ENCODE measurements at regions not wholly inside any gene's neighbourhood (a gene's known extent, or its start where the extent isn't known, plus 50 kb on each side); places are given as distances from the start of the nearest gene placed in this dataset.
"Not testable (repeated sequence)": the region's sequence is repeated elsewhere in the genome, so short reads cannot be mapped to it uniquely, and the experiment has no call there.

DNA sequence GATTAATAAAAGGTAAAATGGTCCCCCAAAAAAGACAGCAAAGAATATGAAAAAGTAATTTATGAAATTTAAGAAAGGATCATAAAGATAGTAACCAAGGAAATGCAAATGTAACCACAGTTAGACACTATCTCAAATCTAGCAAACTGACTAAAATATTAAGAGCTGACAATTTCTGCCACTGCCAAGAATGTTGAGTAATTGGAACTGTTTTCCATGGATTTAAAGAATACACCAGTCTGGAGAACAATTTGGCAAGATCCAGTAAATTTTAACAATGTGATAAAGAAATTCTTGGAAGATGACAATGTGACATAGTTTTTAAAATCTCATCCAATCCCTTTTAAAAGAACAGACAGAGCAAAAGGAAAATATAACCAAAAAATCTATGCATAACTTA, 798.0 kb upstream of the MGAT4C start:
- H3K27me3 ChIP-seq = no peaks in the 10 kb centered on the region
- H3K9me3 ChIP-seq = no peaks in the 10 kb centered on the region
- H3K36me3 ChIP-seq = no peaks in the 10 kb centered on the region
- no peak for DNase-seq
- H3K4me3 ChIP-seq = no peak overlapping the region

DNA sequence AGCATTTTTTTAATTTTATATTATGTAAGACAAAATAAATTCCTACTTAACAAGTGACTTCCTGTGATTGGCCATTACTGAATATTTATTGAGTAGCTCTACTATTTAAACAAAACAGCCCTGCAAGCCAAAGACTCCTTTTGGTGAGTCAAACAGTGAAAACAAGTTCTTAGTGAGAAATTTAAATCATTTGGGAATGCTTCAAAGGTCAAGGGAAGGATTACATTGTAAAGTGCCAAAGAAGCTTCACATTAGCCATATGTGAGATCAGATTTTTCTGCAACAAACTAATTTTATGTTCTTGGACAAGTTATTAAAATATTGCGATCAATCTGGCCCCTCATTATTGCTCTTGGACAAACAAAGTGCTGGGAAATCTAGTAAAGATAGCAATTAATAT, 795.4 kb upstream of the MGAT4C start:
- Histone ChIP-seq H3K36me3 (no peaks in the 10 kb centered on the region), H3K27me3 (no peaks in the 10 kb centered on the region), H3K9me3 (no peaks in the 10 kb centered on the region), H3K4me3 (no peak overlapping the region)
- DNase-seq = no peak

DNA sequence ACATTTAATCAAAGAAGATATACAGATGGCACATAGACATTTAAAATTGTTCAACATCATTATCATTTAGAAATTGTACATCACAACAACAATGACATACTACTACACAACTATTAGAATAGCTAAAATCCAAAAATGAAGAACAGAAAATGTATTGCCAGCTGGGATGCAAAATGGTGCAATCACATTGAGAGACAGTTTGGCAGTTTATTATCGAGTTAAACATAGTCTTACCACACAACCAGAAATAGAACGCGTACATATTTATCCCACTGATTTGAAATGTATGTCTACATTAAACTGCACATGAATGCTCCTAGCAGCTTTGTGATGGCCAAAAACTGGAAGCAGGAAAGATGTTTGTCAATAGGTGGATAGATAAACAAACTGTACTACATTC, 791.5 kb upstream of the MGAT4C start:
- Histone ChIP-seq H3K36me3 (no peaks in the 10 kb centered on the region), H3K27me3 (no peaks in the 10 kb centered on the region), H3K9me3 (no peaks in the 10 kb centered on the region), H3K4me3 (no peak overlapping the region)
- no peak for DNase-seq

DNA sequence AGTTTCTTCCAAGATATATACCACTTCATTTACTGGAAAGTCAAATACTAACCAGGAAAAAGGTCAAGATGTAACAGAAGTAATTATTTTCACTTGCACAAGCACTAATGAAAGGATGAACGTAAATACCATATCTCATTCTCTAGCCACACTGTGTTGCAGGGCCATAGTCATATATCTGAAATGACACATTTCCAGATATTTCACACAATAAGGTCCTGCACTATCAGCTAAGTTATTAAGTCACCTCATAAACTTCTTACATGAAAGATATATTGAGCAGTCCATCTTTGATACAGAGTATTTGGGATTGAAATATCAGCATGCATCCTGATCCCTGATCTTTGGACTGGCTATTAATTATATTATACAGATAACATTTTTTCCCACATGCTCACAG, 783.3 kb upstream of the MGAT4C start:
- H3K4me3 ChIP-seq = no peak overlapping the region
- H3K9me3 ChIP-seq = no peaks in the 10 kb centered on the region
- no peaks in the 10 kb centered on the region for H3K27me3 ChIP-seq
- no peak for DNase-seq
- no peaks in the 10 kb centered on the region for H3K36me3 ChIP-seq

DNA sequence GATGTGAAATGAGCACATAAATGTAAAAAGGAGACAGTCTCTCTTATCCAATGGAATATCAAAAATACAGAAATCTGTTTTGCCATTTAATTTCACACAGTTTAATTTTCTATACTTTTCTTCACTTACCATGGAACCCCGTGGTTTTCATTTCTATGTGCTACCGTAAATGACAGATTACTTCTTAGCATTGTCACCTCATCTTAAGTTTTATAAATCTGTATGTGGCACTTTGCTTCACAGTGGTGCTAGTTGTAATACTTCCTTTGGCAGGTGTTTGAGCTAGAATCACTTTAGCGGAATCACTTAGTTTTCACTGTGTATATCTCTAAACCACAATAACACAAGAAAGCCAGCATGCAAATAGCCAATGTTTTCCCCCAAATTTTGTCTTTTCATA, 781.9 kb upstream of the MGAT4C start:
- no peak overlapping the region for H3K4me3 ChIP-seq
- no peak for DNase-seq
- H3K36me3 ChIP-seq = no peaks in the 10 kb centered on the region
- no peaks in the 10 kb centered on the region for H3K27me3 ChIP-seq
- H3K9me3 ChIP-seq = no peaks in the 10 kb centered on the region

DNA sequence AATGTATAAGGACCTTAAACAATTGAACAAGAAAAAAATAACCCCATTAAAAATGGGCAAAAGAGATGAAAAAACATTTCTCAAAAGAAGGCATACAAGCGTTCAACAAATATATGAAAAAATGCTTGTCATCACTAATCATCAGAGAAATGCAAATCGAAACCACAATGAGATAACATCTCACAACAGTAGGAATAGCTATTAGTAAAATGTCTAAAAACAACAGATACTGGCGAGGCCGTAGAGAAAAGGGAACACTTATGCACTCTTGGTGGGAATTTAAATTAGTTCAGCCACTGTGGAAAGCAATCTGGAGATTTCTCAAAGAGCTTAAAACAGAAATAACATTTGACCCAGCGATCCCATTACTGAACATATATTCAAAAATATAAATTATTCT, 769.8 kb upstream of the MGAT4C start:
- H3K36me3 ChIP-seq = no peaks in the 10 kb centered on the region
- no peak for DNase-seq
- H3K4me3 ChIP-seq = no peak overlapping the region

DNA sequence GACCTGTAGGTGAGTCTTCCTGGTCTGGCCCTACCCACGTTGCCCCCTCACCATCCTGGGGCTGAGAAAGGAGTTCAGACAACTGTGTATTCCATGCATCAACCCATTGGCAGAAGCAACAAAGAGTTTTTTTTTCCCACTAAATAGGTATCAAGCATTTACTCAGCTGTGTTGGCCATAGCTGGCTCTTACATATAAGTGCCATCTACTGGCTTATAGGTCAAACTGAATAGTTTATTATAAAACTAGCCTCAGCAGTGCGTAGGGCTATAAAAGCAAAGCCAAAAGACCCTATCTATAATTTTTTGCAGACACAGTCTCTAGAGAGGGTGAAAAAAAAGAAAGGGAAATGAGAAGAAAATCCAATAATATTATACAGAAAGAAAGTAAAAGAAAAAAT, 765.2 kb upstream of the MGAT4C start:
- DNase-seq = no peak
- peaks cover 9% of the 10 kb centered on the region for H3K9me3 ChIP-seq
- no peak overlapping the region for H3K4me3 ChIP-seq
- H3K27me3 ChIP-seq = no peaks in the 10 kb centered on the region
- no peaks in the 10 kb centered on the region for H3K36me3 ChIP-seq

More for the DNA sequence above, 769.8 kb upstream of the MGAT4C start:
- Histone ChIP-seq H3K27me3 (no peaks in the 10 kb centered on the region), H3K9me3 (no peaks in the 10 kb centered on the region; the same call in 1 of the 2 replicates)

DNA sequence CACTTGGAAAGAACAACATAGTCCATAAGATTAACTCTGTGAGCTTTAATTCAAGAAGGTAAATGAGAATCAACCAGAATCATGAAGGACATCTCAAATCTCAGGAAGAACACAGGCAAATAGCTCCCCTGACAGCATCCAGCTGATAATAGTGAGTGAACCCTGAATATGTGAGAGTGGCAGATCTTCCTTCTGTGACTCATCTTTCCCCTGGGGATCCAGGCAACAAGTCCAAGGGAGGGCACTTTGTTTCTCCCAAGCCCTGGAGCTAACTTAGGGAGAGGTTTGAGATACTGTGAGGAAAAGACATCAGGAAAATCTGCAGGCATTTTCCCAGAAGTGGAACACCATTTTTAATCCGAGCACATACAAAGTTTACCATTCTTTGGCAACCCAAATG, 763.9 kb upstream of the MGAT4C start:
- Histone ChIP-seq H3K4me3 (no peak overlapping the region), H3K9me3 (peaks cover 12% of the 10 kb centered on the region), H3K36me3 (no peaks in the 10 kb centered on the region), H3K27me3 (no peaks in the 10 kb centered on the region)
- DNase-seq = no peak

DNA sequence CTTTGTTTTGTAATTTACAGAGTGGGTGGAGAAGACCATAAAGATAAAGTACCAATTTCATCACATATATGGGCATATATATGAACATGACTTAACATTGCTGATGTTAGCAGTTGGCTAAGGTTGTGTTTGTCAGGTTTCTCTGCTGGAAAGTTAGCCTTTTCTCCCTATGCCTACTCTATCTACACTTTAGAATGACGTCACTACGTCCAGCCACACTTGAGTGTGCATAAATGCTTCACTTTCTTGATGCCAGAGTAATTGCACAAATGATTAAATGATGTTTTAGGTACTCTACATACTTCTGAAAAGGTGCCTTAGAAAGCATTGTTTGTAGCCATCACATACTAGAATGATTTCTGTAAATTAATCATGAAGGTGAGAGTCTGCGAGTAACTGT, 759.2 kb upstream of the MGAT4C start:
- H3K9me3 ChIP-seq = peaks cover 14% of the 10 kb centered on the region
- H3K27me3 ChIP-seq = no peaks in the 10 kb centered on the region
- no peak overlapping the region for H3K4me3 ChIP-seq
- no peaks in the 10 kb centered on the region for H3K36me3 ChIP-seq
- DNase-seq = no peak

DNA sequence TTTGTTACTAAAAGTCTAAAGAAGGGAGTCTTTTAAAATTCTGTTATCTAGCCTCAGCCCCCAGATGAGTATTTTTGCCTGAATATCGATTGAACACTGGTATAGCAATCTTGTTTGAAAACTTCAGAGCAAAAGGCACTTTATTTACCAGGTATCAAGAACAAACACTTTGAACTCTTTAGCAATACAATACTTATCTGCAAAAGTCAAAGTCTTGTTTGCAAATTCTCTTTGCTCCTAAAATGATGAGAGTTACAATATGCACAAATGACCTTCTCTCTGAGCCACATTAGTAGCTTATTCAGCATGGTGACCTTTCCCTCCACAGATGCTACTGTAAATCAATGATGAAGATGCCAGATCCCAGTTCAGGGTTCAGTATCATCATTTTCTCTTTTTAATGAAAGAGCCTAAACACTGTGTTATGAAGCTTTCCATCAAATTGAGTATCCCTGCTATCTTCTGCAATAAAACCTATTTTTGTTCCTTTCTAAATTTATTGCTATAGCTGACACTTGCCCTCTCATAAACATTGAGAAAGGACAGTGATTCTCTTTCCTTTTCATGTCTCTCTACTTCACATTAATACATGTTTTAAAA, 752.7 kb upstream of the MGAT4C start:
- H3K4me3 ChIP-seq = no peak overlapping the region
- H3K9me3 ChIP-seq = 0 out of 2 replicates have a peak, but pooled peaks cover 2% of the 10 kb centered on the region
- H3K36me3 ChIP-seq = no peaks in the 10 kb centered on the region
- DNase-seq = no peak
- H3K27me3 ChIP-seq = no peaks in the 10 kb centered on the region

DNA sequence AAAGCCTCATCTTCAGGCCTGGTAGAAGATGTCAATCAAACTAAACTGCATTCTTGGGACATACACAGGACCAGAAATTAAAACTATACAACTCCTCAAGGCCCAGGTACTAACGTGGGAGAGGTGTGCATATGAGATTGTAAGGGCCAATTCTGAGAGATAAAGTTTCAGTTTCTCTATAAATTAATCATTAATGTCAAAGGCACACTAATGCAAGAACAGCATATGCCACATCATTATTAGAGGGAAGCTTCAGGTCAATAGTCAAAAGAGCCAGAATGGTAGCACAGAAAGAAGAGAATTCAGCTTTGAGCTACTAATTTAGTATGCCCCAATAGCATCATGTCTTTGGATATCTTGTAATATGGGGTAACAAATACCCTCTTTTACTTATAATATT, 744.9 kb upstream of the MGAT4C start:
- Histone ChIP-seq H3K9me3 (0 out of 2 replicates have a peak, but pooled peaks cover 2% of the 10 kb centered on the region), H3K36me3 (no peaks in the 10 kb centered on the region), H3K27me3 (no peaks in the 10 kb centered on the region), H3K4me3 (no peak overlapping the region)
- no peak for DNase-seq

DNA sequence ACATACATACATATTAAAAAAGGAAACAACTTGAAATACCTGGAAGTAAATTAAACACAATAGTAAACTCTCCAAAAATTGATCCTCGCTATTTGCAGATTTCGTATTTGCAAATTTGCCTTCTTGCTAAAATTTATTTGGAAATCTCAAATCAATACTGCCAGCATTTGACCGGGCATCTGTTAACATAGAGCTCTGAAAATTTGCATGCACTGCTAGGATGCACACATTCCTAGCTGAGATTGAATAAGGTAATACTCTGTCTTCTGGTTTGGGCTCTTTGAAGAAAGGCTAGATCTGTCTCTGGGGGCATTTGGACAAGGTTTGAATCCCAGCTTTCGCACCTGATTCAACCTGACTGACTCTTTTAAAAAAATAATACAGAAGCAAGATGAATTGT, 729.1 kb upstream of the MGAT4C start:
- Histone ChIP-seq H3K9me3 (no peaks in the 10 kb centered on the region), H3K36me3 (no peaks in the 10 kb centered on the region), H3K27me3 (no peaks in the 10 kb centered on the region), H3K4me3 (no peak overlapping the region)
- DNase-seq = no peak

DNA sequence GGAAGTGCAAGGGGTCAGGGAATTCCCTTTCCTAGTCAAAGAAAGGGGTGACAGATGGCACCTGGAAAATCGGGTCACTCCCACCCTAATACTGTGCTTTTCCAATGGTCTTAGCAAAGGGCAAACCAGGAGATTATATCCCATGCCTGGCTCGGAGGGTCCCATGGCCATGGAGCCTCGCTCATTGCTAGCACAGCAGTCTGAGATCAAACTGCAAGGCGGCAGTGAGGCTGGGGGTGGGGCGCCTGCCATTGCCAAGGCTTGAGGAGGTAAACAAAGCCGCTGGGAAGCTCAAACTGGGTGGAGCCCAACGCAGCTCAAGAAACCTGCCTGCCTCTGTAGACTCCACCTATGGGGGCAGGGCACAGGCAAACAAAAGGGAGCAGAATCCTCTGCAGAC, 714.4 kb upstream of the MGAT4C start:
- not testable (repeated sequence) for H3K27me3 ChIP-seq, DNase-seq, H3K9me3 ChIP-seq, H3K4me3 ChIP-seq, H3K36me3 ChIP-seq

DNA sequence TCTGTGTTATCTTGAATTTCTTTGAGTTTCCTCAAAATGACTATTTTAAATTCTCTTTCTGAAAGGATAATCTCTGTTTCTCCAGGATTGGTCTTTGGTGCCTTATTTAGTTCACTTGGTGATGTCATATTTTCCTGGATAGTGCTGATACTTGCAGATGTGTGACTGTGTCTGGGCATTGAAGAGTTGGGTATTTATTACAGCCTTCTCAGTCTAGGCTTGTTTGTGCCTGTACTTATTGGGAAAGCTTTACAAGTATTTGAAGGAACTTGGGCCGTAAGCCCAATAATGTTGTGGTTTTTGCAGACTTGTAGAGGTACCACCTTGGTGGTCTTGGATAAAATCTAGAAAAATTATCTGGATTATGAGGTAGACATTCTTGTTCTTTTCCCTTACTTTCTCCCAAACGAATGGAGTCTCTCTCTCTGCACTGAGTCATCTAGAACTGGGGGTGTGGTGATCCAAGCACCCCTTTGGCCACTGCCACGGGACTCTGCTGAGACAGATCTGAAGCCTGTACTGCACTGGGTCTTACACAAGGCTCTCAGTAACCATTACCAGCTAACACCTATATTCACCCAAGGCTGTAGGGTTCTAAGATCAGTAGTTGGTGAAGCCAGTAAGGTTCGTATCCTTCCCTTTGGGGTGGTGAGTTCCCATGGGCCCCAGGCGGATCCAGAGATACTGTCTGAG, 703.7 kb upstream of the MGAT4C start:
- no peak for DNase-seq
- Histone ChIP-seq H3K27me3 (no peaks in the 10 kb centered on the region), H3K36me3 (no peaks in the 10 kb centered on the region), H3K4me3 (no peak overlapping the region), H3K9me3 (no peaks in the 10 kb centered on the region)

DNA sequence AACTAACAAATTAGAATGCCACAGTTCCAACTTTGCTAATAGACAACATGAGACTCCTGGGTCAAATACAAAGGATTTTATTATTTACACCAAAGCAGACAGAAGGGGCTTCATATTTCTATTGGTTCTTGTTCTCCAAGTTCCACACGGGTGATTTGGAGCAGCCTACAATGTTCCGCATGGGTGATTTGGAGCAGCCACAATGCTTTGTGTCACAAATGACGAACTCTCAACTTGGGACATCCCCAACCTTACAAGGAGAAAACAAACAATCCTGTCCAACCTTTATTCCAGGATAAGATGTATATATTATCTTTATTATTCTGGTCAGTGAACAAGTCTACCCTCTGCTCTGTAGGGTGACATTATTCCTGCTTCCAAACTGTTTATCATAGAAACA, 694.3 kb upstream of the MGAT4C start:
- no peaks in the 10 kb centered on the region for H3K9me3 ChIP-seq
- no peak for DNase-seq
- H3K27me3 ChIP-seq = no peaks in the 10 kb centered on the region
- H3K4me3 ChIP-seq = no peak overlapping the region
- no peaks in the 10 kb centered on the region for H3K36me3 ChIP-seq

DNA sequence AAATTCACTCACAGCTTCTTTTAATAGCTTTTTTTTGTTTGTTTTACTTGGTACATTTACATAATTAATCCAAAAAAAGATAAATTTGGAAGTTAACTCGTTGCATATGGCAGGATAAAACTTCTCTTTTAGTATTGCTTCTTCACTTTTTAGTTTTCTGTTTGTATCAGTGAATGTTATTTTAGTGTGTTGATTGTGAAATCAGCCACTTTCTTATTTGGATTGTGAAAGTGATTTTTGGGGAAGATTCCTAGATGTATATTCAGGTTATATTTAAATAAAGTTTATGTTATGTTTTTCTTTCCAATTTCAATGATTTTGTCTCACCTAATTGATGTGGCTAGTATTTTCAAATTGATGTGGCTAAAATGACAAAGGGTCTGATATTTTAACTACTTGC, 693.9 kb upstream of the MGAT4C start:
- no peak for DNase-seq
- no peaks in the 10 kb centered on the region for H3K9me3 ChIP-seq
- H3K36me3 ChIP-seq = no peaks in the 10 kb centered on the region
- no peaks in the 10 kb centered on the region for H3K27me3 ChIP-seq
- H3K4me3 ChIP-seq = no peak overlapping the region

DNA sequence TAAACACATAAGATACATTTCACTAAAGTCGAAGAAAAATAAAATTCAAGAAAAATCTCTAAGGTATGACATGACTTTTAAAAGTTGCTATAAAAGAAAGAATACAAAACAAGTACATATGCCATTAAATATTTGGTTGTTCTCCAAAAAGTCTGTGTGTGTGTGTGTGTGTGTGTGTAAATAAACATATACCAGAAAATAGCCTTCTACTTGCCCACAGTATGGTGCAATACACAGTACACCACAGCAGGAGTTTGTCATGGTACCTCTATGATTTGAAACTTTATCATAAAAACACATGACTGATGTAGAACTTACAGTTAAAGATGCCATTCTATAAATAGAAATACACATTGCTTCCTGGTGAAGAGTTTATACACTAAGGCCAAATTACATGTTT, 692.7 kb upstream of the MGAT4C start:
- no peaks in the 10 kb centered on the region for H3K27me3 ChIP-seq
- H3K36me3 ChIP-seq = no peaks in the 10 kb centered on the region
- no peak overlapping the region for H3K4me3 ChIP-seq
- no peak for DNase-seq
- no peaks in the 10 kb centered on the region for H3K9me3 ChIP-seq

DNA sequence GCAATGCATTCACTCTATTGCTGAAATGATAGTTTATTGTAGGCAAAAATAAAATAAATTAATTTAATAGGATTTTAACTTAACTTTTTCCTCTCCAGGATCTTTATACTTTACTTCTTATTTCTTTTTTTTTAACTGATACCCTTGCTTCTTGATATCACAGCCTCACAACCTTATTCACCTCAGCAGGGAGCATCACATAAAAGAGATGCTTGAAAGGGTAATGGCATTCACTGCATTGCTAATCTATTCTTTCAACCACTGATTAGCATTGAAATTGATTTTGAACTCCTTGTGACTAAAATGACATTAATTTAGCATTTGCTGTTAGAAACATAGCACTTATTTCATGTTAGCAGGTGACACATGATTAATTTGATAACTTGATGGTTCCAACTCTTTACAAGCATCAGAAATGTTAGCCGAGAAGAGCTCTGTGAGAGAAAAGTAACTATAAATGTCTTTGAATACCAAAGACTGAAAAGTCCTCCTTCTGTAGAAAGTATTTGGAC, 689.5 kb upstream of the MGAT4C start:
- H3K27me3 ChIP-seq = no peaks in the 10 kb centered on the region
- DNase-seq = no peak
- no peaks in the 10 kb centered on the region for H3K36me3 ChIP-seq
- no peak overlapping the region for H3K4me3 ChIP-seq
- H3K9me3 ChIP-seq = no peaks in the 10 kb centered on the region

All from MG63 (cell line).